Hematopoietic multipotent progenitor cell treated with erythropoietin and hydrocortisone succinate and interleukin-3 and kit ligand, for 4 days (in vitro differentiated cells): ENCODE measurements at regions not wholly inside any gene's neighbourhood (a gene's known extent, or its start where the extent isn't known, plus 50 kb on each side); places are given as distances from the start of the nearest gene placed in this dataset.

Experiments used
- DNase-seq: peaks from one replicate; pipeline ENCODE4 v3.0.0-alpha.2; 2015

- DNase-seq = no peak
Observed at GRCh38 chr5:39489263-39489662, 64.5 kb upstream of the DAB2 start.

- DNase-seq = no peak
Observed at GRCh38 chr5:39486790-39487189, 62.0 kb upstream of the DAB2 start.

- no peak for DNase-seq
Observed at GRCh38 chr5:39486361-39486760, 61.6 kb upstream of the DAB2 start.

GRCh38 chr5:39485079-39485478, 60.3 kb upstream of the DAB2 start:
- no peak for DNase-seq

GRCh38 chr5:39484673-39485072, 59.9 kb upstream of the DAB2 start:
- DNase-seq = no peak

GRCh38 chr5:39482098-39482497, 57.3 kb upstream of the DAB2 start:
- DNase-seq = no peak

GRCh38 chr5:39479537-39479936, 54.8 kb upstream of the DAB2 start:
- DNase-seq = no peak

GRCh38 chr5:39478863-39479262, 54.1 kb upstream of the DAB2 start:
- no peak for DNase-seq

- DNase-seq = no peak
Observed at GRCh38 chr5:39476843-39477220, 52.1 kb upstream of the DAB2 start.

- DNase-seq = peak; percentile 19
Observed at GRCh38 chr5:39475881-39476842, 51.4 kb upstream of the DAB2 start.

- no peak for DNase-seq
Observed at GRCh38 chr5:39475159-39475571, 50.4 kb upstream of the DAB2 start.
